ENCODE measurements at regions not wholly inside any gene's neighbourhood (a gene's known extent, or its start where the extent isn't known, plus 50 kb on each side); places are given as distances from the start of the nearest gene placed in this dataset.

DNA sequence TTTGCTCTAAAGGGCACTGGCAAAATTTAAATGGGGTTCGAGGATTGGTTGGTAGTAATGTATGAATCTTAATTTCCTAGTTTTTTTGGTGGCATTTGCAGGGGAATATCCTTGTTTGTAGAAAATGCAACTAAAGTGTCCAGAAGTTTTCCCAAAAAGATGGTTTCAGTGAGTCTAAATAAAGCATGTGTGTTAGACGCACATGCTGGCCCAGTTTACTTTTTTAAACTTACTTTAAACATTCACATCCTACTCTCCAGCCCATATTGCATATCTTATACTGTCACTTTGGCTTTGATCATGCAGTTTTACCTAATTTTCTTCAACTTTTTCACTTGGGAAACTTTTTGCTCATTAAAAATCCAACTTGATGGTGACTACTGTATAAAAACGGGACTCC lies 744.0 kb upstream of the CELF2 start:
- TF ChIP-seq EZH2 (IDR thresholded peaks at IDR 0.05; ENCODE audit: insufficient read depth, poor library complexity, severe bottlenecking) (no peak), EZH2phosphoT487 (IDR thresholded peaks at IDR 0.05; ENCODE audit: insufficient read depth, low read depth) (no peak)
